CD4-positive, alpha-beta T cell treated with Interleukin-17A for 4 hours (primary cell): ENCODE measurements at regions not wholly inside any gene's neighbourhood (a gene's known extent, or its start where the extent isn't known, plus 50 kb on each side); places are given as distances from the start of the nearest gene placed in this dataset.
A peak's percentile ranks its signal among the peaks of the same experiment; 100 is the strongest.
"Not testable (repeated sequence)": the region's sequence is repeated elsewhere in the genome, so short reads cannot be mapped to it uniquely, and the experiment has no call there.

Experiments used
- DNase-seq: peaks from one replicate; pipeline ENCODE4 v3.0.0-alpha.2; 2020; ENCODE audit warnings: mixed read lengths

DNA sequence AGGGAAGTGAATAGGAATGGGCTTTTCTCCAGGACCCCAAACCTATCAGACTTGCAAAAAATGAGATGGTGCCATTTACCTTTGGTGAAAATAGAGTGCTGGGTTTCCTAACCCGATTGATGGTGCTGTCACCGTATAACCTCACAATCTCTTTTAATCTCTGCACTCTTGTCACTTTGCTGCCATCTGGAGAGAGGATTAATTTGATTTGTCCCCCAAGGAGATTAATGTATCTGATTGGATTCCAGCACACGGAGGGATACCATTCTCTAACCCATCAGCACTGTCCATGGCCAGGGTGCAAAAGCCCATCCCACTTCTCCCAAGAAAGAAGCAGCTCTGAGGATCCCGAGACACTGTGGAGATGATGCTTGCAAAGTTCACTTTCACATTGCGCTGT lies 86.3 kb upstream of the NFE2L3 start:
- no peak for DNase-seq

DNA sequence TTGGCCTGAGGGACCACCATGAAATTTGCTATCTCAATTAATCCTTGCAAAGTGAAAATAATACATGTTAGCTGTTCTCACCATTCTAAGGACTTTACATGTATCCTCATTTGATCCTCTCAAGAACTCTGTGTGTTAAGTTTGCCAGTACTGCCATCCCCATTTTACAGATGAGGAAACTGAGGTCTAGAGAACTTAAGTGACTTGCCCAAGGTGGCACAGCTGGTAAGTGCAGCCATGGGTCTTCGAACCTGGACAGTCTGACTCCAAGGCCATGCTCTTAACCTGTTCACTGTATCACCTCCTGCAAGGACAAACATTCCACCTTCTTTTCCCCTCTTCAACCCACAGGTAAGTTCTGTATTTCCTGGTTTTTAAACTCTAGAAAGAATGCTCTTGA lies 85.3 kb upstream of the NFE2L3 start:
- no peak for DNase-seq

DNA sequence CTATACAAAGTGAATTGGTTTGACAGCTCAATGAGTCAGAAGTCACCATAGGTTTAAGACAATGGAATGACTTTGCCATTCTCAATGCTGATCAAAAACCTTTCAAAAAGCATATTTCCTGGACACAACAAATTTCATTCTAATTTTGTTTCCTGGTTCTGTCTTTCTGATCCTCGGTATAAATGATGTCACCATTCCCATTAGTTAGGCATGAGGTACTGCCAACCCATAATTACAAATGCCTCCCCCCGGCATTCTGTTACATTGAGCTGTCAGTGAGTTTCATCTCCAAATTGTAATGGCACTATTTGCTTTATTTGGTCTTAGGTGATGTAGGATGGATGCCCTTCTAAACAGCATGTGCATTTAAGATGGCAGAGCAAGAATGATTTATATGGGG lies 81.7 kb upstream of the NFE2L3 start:
- DNase-seq = no peak

GRCh38 chr7:26071622-26072456 lies 80.2 kb upstream of the NFE2L3 start:
- no peak for DNase-seq

- no peak for DNase-seq
Observed at GRCh38 chr7:26073041-26073440, 79.0 kb upstream of the NFE2L3 start.

- no peak for DNase-seq
Observed at GRCh38 chr7:26074919-26075318, 77.1 kb upstream of the NFE2L3 start.

GRCh38 chr7:26076691-26077090 lies 75.3 kb upstream of the NFE2L3 start:
- DNase-seq = no peak

GRCh38 chr7:26078437-26079336 lies 73.3 kb upstream of the NFE2L3 start:
- peak; percentile 89 for DNase-seq

GRCh38 chr7:26081638-26082037 lies 70.4 kb upstream of the NFE2L3 start:
- DNase-seq = no peak

- no peak for DNase-seq
Observed at GRCh38 chr7:26083113-26083512, 68.9 kb upstream of the NFE2L3 start.

- DNase-seq = no peak
Observed at GRCh38 chr7:26084418-26084817, 67.6 kb upstream of the NFE2L3 start.

DNA sequence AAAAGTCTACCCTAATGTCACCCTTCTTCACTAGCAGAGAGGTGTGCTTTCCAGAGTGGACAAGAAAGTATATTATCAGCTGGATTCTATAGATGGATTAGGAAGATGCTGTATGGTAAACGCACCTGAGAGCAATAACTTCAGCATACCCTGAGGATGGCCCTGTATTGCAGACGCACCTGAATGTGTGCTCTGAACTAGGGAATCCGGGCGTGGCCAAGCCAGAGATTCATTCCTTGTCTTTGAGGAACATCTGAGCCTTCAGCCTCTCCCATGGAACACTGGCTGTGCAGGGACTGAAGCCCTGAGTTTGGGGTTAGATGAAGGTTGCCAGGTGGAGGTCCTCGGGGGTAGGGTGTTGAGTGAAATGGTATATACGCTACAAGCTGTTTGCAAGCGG lies 66.2 kb upstream of the NFE2L3 start:
- no peak for DNase-seq

GRCh38 chr7:26087321-26088091 lies 64.5 kb upstream of the NFE2L3 start:
- DNase-seq = no peak

- not testable (repeated sequence) for DNase-seq
Observed at GRCh38 chr7:26089469-26089868, 62.5 kb upstream of the NFE2L3 start.

DNA sequence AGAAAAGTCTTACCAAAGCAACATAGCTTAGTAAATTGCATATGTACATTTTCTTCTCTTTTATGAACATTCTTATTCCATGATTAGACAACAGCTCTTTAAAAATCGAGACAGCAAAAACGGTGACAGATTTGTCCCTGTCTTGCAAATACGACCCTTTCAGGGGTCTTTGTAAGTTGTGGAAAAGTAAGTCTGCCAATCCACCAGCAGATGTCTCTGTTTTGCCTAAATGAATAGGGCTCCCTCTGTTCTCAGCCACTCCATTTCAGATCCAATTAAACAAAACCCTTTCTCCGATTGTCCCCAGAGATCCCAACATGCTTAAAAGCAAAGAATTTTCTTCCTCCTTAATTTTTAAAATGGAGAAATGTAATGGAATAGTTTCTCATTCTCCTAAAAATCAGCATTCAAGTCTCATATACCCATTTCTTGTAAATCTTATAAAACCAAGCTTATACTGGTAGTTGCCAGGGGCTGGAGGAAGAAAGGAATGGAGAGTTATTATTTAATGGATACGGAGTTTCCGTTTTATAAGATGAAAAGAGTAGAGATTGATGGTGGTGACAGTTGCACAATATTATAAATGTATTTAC lies 61.0 kb upstream of the NFE2L3 start:
- peak; percentile 33 for DNase-seq

DNA sequence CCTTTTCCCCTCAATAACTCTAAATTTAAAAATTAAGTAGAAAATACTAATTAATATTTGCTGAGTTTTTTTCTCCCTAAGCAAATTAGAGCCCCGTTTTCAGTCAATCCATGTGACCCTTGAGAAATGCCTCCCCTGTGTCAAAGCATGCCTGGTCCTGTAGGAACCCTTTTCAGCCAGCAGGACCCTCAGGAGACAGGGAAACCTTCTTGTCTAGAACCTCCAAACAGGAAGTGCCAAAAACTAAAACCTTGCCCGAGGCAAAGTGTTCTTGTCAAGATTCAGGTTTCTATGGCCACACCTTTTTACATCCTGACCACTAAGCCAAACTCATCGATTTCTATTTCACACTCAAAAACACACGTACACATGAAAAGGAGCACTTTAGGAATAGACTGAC lies 60.1 kb upstream of the NFE2L3 start:
- DNase-seq = peak; percentile 23

- no peak for DNase-seq
Observed at GRCh38 chr7:26093023-26093422, 59.0 kb upstream of the NFE2L3 start.

DNA sequence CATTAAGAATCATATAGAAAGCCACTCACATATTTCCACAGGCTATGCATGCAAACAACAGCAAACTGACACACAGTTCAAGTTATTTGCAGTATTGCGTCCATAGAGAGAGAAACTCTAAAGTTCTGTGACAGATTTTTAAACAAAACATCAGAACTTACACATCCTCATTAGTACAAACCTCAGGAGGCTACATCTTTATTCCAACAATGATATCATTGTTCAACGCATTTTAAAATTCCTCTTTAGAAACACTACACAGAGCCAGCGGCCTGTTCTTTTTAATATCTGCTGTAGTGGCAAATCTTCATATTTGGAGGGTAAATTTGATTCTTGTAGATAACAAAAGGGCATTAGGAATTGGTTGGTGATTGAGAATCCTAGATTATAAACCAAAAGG lies 55.9 kb upstream of the NFE2L3 start:
- DNase-seq = no peak

GRCh38 chr7:26097837-26098668 lies 53.9 kb upstream of the NFE2L3 start:
- DNase-seq = no peak

DNA sequence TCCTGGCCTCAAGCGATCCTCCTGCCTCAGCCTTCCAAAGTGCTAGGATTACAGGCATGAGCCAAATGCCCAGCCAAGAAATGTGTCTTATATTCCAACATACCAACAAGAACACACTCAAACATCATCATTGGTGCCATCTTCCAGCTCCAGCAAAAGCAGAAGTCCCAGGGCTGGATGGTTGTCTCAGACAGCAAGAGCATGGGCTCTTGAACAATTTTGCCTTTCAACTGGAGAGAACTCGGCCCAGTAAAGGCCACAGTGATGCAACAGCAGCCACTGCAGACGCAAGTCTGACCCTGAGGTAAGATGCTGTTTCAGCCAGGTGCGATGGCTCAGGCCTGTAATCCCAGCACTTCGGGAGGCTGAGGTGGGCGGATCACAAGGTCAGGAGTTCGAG lies 52.8 kb upstream of the NFE2L3 start:
- no peak for DNase-seq

DNA sequence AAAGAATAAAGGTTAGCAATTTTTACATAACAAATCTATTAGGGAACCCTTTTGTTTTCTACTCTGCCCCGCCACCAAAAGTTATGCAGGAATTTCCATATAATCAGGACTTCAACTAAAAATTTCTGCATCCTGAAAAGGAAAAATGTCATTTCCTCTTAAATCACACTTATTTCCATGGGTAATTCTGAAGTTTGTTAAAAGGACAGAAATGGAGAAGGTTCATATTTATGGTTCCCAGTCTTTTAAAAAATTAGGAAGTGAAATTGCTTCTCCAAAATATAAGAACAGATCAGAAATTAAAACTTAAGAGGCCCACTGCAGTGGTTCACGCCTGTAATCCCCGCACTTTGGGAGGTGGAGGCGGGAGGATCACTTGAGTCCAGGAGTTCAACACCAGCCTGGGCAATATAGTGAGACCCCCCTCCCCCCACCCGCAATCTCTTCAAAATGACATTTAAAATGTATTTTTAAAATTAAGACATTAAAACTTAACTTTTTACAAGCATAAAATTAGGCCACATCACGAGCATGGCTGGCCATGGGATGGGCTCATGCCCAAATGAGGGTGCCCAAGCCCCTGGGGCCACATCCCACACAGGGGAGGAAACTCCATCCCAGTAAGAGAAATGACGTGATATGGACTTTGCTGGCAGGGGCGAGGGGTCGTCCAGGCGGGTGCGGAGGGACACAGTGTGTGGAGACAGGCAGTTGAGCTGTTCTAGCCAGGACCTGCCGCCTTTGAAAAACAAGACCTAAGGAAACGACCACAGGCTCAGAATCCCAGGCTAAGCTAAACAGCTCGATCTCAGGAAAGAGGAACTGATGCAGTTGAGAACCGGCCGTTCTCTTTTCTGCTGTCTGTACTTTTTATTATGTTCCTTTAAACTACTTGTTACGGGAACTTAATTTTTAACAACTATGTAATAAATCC lies 51.3 kb upstream of the NFE2L3 start:
- no peak for DNase-seq
